Astrocyte of the spinal cord (primary cell): ENCODE measurements at regions not wholly inside any gene's neighbourhood (a gene's known extent, or its start where the extent isn't known, plus 50 kb on each side); places are given as distances from the start of the nearest gene placed in this dataset.
"Not testable (repeated sequence)": the region's sequence is repeated elsewhere in the genome, so short reads cannot be mapped to it uniquely, and the experiment has no call there.

Experiments
- DNase-seq: peaks from one replicate; pipeline ENCODE4 v3.0.0; 2011; ENCODE audit warnings: low read depth, low spot score
- H3K4me3 ChIP-seq: 2 replicates; pipeline ENCODE4 v1.5.1; 2011; ENCODE audit warnings: low read depth, mild to moderate bottlenecking, low read length, moderate library complexity
- CTCF ChIP-seq: IDR thresholded peaks from 2 replicates; pipeline ENCODE4 v1.5.1; 2012; ENCODE audit warnings: low read depth, mild to moderate bottlenecking, low read length, inconsistent platforms
- in situ Hi-C: cut with HindIII; loops from 2 replicates; pipeline ENCODE4 v1.10.0; 2017; ENCODE audit warnings: low sequenced_read_pairs

GRCh38 chr1:79496129-79496528, 489.6 kb upstream of the ADGRL4 start:
- DNase-seq, result no peak
- in situ Hi-C loops, result no loop called here
- H3K4me3 ChIP-seq, result no peak overlapping the region
- no peak for TF ChIP-seq CTCF

GRCh38 chr1:79493702-79494101, 487.2 kb upstream of the ADGRL4 start:
- DNase-seq, H3K4me3 ChIP-seq, in situ Hi-C loops: not testable (repeated sequence)

- DNase-seq, H3K4me3 ChIP-seq, in situ Hi-C loops: not testable (repeated sequence)
Measured at GRCh38 chr1:79488572-79489121, 482.1 kb upstream of the ADGRL4 start.

GRCh38 chr1:79478728-79479373, 472.3 kb upstream of the ADGRL4 start:
- TF ChIP-seq CTCF, result no peak
- DNase-seq, result no peak
- no peak overlapping the region for H3K4me3 ChIP-seq
- in situ Hi-C loops, result no loop called here

- DNase-seq, result no peak
- TF ChIP-seq CTCF, result no peak
- in situ Hi-C loops, result no loop called here
- no peak overlapping the region for H3K4me3 ChIP-seq
Measured at GRCh38 chr1:79478160-79478559, 471.6 kb upstream of the ADGRL4 start.

GRCh38 chr1:79472067-79472656, 465.6 kb upstream of the ADGRL4 start:
- no peak for DNase-seq
- no peak overlapping the region for H3K4me3 ChIP-seq
- TF ChIP-seq CTCF, result no peak
- in situ Hi-C loops, result no loop called here

- in situ Hi-C loops, result no loop called here
- no peak overlapping the region for H3K4me3 ChIP-seq
- TF ChIP-seq CTCF, result no peak
- no peak for DNase-seq
Measured at GRCh38 chr1:79469139-79469538, 462.6 kb upstream of the ADGRL4 start.
